22Rv1 (cell line): ENCODE measurements at regions not wholly inside any gene's neighbourhood (a gene's known extent, or its start where the extent isn't known, plus 50 kb on each side); places are given as distances from the start of the nearest gene placed in this dataset.
"Not testable (repeated sequence)": the region's sequence is repeated elsewhere in the genome, so short reads cannot be mapped to it uniquely, and the experiment has no call there.

Experiments
- ZFX ChIP-seq: fragments of 450-650 bp; IDR thresholded peaks from 2 replicates; pipeline ENCODE4 v1.6.1; 2017; ENCODE audit warnings: antibody characterized with exemption, borderline replicate concordance
- TF ChIP-seq, protein P1 (sequence below): fragments of 450-650 bp; IDR thresholded peaks from 2 replicates; pipeline ENCODE4 v1.5.1; 2017; ENCODE audit warnings: mild to moderate bottlenecking

DNA sequence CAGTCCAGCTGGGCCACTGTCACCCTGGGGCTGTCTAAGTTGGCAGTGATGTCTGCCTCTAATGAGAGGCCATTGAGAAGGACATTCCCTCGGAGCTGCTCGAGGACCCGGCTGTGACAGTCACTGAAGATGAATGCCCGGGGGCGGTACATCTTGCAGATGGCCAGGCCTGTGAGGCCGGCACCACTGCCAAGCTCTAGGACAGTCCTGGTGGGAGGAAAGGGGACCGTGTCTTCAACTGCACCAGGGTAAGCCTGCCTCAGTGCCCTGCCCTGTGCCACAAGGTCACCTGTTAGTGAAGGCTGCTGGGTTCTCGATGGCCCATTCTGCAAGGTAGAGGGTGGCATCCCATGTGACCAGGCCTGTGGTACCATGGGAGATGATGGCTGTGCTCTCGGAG lies 236.6 kb upstream of the FRG2C start:
- TF ChIP-seq, protein P1, sequence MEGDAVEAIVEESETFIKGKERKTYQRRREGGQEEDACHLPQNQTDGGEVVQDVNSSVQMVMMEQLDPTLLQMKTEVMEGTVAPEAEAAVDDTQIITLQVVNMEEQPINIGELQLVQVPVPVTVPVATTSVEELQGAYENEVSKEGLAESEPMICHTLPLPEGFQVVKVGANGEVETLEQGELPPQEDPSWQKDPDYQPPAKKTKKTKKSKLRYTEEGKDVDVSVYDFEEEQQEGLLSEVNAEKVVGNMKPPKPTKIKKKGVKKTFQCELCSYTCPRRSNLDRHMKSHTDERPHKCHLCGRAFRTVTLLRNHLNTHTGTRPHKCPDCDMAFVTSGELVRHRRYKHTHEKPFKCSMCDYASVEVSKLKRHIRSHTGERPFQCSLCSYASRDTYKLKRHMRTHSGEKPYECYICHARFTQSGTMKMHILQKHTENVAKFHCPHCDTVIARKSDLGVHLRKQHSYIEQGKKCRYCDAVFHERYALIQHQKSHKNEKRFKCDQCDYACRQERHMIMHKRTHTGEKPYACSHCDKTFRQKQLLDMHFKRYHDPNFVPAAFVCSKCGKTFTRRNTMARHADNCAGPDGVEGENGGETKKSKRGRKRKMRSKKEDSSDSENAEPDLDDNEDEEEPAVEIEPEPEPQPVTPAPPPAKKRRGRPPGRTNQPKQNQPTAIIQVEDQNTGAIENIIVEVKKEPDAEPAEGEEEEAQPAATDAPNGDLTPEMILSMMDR = not testable (repeated sequence)
- not testable (repeated sequence) for TF ChIP-seq ZFX
